ENCODE measurements at regions not wholly inside any gene's neighbourhood (a gene's known extent, or its start where the extent isn't known, plus 50 kb on each side); places are given as distances from the start of the nearest gene placed in this dataset.
A peak's percentile ranks its signal among the peaks of the same experiment; 100 is the strongest.

- no peak for DNase-seq (ENCODE audit: low read depth in 1 of 2, low spot score in 1 of 2)
These were observed 102.8 kb downstream of the SNX18 start for GRCh38 chr5:54620141-54620933.

DNA sequence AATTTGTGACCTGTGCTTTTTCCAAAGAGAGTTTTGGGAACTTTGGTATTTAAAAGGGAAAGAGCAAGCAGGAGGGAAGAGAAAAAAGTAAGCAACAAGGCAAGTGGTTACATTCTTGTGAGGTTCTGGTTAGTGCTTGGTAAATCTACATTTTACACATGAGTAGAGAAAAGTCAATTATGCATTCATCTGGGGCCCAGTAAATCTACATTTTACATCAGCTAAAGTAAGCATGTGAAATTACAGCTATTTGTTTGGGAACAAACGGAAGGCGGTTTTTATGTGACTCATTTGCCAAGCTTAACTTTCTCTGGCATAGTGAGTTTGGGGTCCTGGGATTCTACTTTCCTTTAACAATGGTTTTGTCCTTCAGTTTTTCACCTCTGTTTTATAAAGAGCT lies 102.2 kb downstream of the SNX18 start:
- DNase-seq (ENCODE audit: low read depth in 1 of 2, low spot score in 1 of 2) = no peak

- DNase-seq (ENCODE audit: low read depth in 1 of 2, low spot score in 1 of 2) = no peak
These were observed 99.1 kb downstream of the SNX18 start for GRCh38 chr5:54616518-54617220.

DNA sequence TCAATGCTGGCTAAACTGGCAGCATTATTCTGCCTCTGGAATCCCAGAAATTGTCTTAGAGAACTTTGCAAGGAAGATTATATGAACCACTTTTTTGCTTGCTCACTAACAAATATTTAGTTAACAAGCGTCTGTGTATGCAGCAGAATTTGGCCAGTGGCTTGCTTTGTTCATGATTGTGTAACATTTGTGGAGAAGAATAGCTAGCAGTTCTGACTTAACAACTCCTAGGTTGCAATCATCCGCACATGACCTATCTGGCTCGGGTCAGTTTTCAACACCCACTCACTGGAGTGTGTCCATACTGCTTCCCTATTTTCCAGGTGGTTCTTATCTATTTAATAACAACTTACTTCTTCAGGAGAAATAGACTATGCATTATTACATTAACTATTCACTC lies 98.5 kb downstream of the SNX18 start:
- DNase-seq (ENCODE audit: low read depth in 1 of 2, low spot score in 1 of 2) = no peak

- no peak for DNase-seq (ENCODE audit: low read depth in 1 of 2, low spot score in 1 of 2)
These were observed 97.8 kb downstream of the SNX18 start for GRCh38 chr5:54615381-54615780.

DNA sequence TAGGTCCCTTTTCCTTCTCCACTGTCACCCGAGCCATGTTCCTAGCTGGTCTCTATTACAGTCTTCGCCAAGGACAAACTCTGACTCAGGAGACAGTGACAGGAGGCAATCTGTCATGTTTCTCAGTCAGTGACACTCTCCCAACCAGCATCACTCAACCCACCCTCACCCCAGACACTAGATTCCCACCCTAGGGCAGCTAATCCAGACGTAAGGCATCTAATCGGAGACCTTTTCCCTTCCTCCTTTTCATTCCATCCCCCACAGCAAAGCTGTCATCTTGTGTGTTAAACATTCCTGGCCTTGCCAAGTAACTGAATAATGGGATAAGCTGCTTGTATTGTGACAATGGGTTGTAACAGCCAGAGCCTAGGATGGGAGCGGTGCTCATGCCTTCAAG lies 95.2 kb downstream of the SNX18 start:
- no peak for DNase-seq (ENCODE audit: low read depth in 1 of 2, low spot score in 1 of 2)

- no peak for DNase-seq (ENCODE audit: low read depth in 1 of 2, low spot score in 1 of 2)
These were observed 93.9 kb downstream of the SNX18 start for GRCh38 chr5:54611290-54611951.

DNA sequence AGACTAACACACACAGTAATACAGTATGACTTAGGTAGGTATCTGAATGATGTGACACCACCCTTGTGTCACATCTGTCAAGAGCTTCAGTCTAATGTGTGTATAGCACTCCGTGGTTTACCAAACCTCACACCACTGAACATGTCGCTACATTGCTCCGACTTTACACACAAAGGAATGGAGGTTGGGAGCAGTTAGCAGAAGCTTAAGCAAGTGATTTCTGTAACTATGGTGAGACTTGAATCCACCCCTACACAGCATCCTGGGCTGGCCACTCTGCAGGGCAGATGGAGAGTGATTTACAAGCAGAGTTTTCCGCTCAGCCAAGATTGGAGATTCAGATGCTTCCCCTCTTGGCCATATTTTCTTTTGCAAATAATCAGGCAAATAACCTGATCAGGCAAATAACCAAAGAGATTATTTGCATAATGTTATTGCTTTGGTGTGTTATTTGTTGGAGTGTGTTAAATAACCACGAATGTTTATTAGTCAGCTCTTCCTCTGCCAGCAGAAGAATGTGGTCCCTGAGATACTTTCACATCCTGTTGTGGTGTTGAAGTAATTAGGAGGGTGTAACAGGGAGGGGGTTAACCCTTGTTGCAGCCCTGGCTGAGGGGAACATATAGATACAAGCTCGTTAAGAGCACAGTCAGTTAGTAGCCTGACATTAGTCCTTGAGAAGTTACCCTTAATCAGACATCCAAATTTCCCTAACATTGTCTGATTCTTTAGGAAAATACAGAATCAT lies 92.8 kb downstream of the SNX18 start:
- peak in 1 of 2 donors; percentile 23 for DNase-seq (ENCODE audit: low read depth in 1 of 2, low spot score in 1 of 2)

GRCh38 chr5:54608423-54609085 lies 91.0 kb downstream of the SNX18 start:
- DNase-seq (ENCODE audit: low read depth in 1 of 2, low spot score in 1 of 2) = no peak

- DNase-seq (ENCODE audit: low read depth in 1 of 2, low spot score in 1 of 2) = no peak
These were observed 89.4 kb downstream of the SNX18 start for GRCh38 chr5:54607006-54607405.

DNA sequence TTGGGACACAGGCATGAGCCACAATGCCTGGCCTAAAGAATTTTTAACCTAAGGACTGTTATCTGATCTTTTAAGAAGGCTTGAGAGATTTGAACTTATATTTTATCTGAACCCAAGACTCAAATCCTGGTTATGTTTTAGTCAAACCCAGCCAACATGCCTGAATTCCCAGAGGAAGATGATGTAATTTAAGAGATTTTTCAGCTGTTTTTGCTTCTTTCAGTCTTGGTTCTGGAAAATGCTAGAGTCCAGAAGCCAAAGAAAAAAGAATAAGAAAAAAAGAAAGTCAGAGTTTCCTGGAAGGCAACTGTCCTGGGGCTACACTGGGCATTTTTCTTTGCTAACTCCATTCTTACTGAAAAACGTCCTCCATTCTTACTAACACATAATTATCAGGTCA lies 85.8 kb downstream of the SNX18 start:
- DNase-seq (ENCODE audit: low read depth in 1 of 2, low spot score in 1 of 2) = no peak

DNA sequence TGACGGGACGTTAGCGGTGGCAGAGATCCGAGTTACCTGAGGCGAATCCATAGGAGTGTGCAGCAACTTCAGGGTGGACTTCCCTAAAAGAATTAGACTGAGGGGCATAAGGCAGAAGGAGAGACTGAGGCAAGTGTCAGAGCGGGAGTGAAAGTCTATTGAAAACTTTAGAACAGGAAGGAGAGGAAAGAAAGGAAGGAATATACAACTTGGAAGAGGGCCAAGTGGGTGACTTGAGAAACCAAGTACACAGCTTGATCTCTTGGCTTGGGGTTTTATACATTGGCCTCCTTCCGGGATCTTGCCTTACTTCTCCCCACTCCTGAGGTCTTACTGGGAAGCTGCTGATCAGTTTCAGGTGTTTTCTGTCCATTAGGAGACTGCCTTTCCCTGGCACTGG lies 84.9 kb downstream of the SNX18 start:
- no peak for DNase-seq (ENCODE audit: low read depth in 1 of 2, low spot score in 1 of 2)

DNA sequence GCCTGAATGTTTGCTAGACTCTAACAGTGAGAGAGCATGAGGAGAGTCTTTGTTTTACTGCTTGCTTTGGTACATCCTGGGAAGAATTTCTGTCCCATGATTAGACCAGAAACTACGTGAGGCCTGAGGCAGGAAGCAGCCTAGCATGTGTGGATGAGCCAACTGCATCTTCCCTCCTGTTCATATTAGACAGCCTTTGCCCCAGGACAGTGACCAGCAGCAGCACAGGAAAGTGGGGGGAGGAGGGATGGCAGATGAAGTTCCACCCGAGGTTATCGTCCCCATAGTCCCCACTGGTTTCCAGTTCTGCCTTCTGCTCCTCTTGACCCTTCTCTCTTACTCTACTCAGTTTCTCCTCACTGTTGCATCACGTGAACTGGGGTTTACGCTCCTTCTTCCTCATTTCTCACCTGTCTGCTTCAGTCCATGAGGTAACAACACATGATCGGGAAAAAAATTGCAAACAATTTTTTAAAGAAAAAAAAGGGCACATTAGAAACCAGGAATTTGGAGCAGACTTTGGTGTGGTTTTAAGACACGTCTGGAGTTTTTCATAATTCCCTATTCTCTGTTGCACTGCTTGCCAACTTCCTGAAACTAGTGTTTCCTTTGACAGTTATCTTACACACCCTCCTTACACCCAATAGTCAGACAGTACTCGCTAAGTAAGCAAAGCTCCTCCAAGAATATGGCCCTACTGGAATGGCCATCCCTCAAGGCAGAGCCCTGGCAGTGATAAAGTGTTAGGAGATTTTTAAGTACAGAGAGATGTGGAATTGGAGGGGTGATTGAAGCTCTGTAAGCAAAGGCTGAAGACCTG lies 84.1 kb downstream of the SNX18 start:
- no peak for DNase-seq (ENCODE audit: low read depth in 1 of 2, low spot score in 1 of 2)

All from activated CD4-positive, alpha-beta T cell treated with anti-CD3 and anti-CD28 coated beads, Interleukin-2, amount 50 U/mL, for 24 hours (primary cell).